LHCN-M2 (cell line): ENCODE measurements at regions not wholly inside any gene's neighbourhood (a gene's known extent, or its start where the extent isn't known, plus 50 kb on each side); places are given as distances from the start of the nearest gene placed in this dataset.
"Not testable (repeated sequence)": the region's sequence is repeated elsewhere in the genome, so short reads cannot be mapped to it uniquely, and the experiment has no call there.

ENCODE experiments used
- DNase-seq: peaks from one replicate; pipeline ENCODE4 v3.0.0-alpha.2; 2012; ENCODE audit warnings: low read depth

- DNase-seq = no peak
Observed at GRCh38 chr4:43619219-43619618, 726.7 kb downstream of the GRXCR1 start.

- not testable (repeated sequence) for DNase-seq
Observed at GRCh38 chr4:43637893-43638292, 745.4 kb downstream of the GRXCR1 start.

- DNase-seq = no peak
Observed at GRCh38 chr4:43651991-43652390, 759.5 kb downstream of the GRXCR1 start.

- DNase-seq = not testable (repeated sequence)
Observed at GRCh38 chr4:43659547-43659946, 767.0 kb downstream of the GRXCR1 start.

- not testable (repeated sequence) for DNase-seq
Observed at GRCh38 chr4:43672265-43672885, 776.2 kb downstream of the KCTD8 start.

- DNase-seq = no peak
Observed at GRCh38 chr4:43680421-43680820, 768.2 kb downstream of the KCTD8 start.

GRCh38 chr4:43682551-43682950 is 766.1 kb downstream of the KCTD8 start:
- no peak for DNase-seq

- no peak for DNase-seq
Observed at GRCh38 chr4:43690116-43690515, 758.5 kb downstream of the KCTD8 start.

GRCh38 chr4:43693876-43694275 is 754.7 kb downstream of the KCTD8 start:
- DNase-seq = no peak

GRCh38 chr4:43709443-43709842 is 739.2 kb downstream of the KCTD8 start:
- DNase-seq = no peak

GRCh38 chr4:43716721-43717395 is 731.8 kb downstream of the KCTD8 start:
- no peak for DNase-seq

- no peak for DNase-seq
Observed at GRCh38 chr4:43718369-43718768, 730.2 kb downstream of the KCTD8 start.

GRCh38 chr4:43732829-43733426 is 715.7 kb downstream of the KCTD8 start:
- DNase-seq = no peak

GRCh38 chr4:43742083-43742482 is 706.5 kb downstream of the KCTD8 start:
- DNase-seq = no peak

GRCh38 chr4:43754566-43754965 is 694.0 kb downstream of the KCTD8 start:
- no peak for DNase-seq

GRCh38 chr4:43757147-43757546 is 691.5 kb downstream of the KCTD8 start:
- DNase-seq = no peak

GRCh38 chr4:43758836-43759235 is 689.8 kb downstream of the KCTD8 start:
- DNase-seq = no peak

- DNase-seq = no peak
Observed at GRCh38 chr4:43763029-43763610, 685.5 kb downstream of the KCTD8 start.

GRCh38 chr4:43765514-43765913 is 683.1 kb downstream of the KCTD8 start:
- DNase-seq = no peak

GRCh38 chr4:43766648-43767047 is 682.0 kb downstream of the KCTD8 start:
- no peak for DNase-seq

GRCh38 chr4:43776371-43776770 is 672.2 kb downstream of the KCTD8 start:
- no peak for DNase-seq

GRCh38 chr4:43778187-43778915 is 670.3 kb downstream of the KCTD8 start:
- no peak for DNase-seq
